SW 1271 (cell line): ENCODE measurements at regions not wholly inside any gene's neighbourhood (a gene's known extent, or its start where the extent isn't known, plus 50 kb on each side); places are given as distances from the start of the nearest gene placed in this dataset.
"Not testable (repeated sequence)": the region's sequence is repeated elsewhere in the genome, so short reads cannot be mapped to it uniquely, and the experiment has no call there.

Experiments used
- DNase-seq, 2 experiments: peaks; one replicate each; lab custom pipeline; 2025; lab: John Stamatoyannopoulos, UW

GRCh38 chr4:124426279-124426678 is 286.3 kb downstream of the ANKRD50 start:
- no peak for DNase-seq

GRCh38 chr4:124427095-124427767 is 285.3 kb downstream of the ANKRD50 start:
- no peak for DNase-seq

- DNase-seq, result no peak
Measured at GRCh38 chr4:124428648-124429047, 283.9 kb downstream of the ANKRD50 start.

GRCh38 chr4:124429746-124430250 is 282.7 kb downstream of the ANKRD50 start:
- DNase-seq, result no peak

GRCh38 chr4:124431653-124432192 is 280.8 kb downstream of the ANKRD50 start:
- DNase-seq, result no peak

- DNase-seq, result no peak
Measured at GRCh38 chr4:124432500-124432899, 280.0 kb downstream of the ANKRD50 start.

- no peak for DNase-seq
Measured at GRCh38 chr4:124433044-124433443, 279.5 kb downstream of the ANKRD50 start.

- no peak for DNase-seq
Measured at GRCh38 chr4:124433500-124433899, 279.0 kb downstream of the ANKRD50 start.

GRCh38 chr4:124435274-124435950 is 277.1 kb downstream of the ANKRD50 start:
- DNase-seq, result no peak

- no peak for DNase-seq
Measured at GRCh38 chr4:124437853-124438495, 274.6 kb downstream of the ANKRD50 start.

GRCh38 chr4:124445071-124445470 is 267.5 kb downstream of the ANKRD50 start:
- DNase-seq, result no peak

- DNase-seq, result no peak
Measured at GRCh38 chr4:124449881-124450280, 262.7 kb downstream of the ANKRD50 start.

- no peak for DNase-seq
Measured at GRCh38 chr4:124450851-124451250, 261.7 kb downstream of the ANKRD50 start.

GRCh38 chr4:124454772-124455270 is 257.7 kb downstream of the ANKRD50 start:
- DNase-seq, result no peak

- no peak for DNase-seq
Measured at GRCh38 chr4:124455671-124456070, 256.9 kb downstream of the ANKRD50 start.

- DNase-seq, result no peak
Measured at GRCh38 chr4:124459196-124459940, 253.2 kb downstream of the ANKRD50 start.

- no peak for DNase-seq
Measured at GRCh38 chr4:124459941-124460310, 252.6 kb downstream of the ANKRD50 start.

- DNase-seq, result not testable (repeated sequence)
Measured at GRCh38 chr4:124461592-124461991, 250.9 kb downstream of the ANKRD50 start.

- no peak for DNase-seq
Measured at GRCh38 chr4:124462954-124463828, 249.3 kb downstream of the ANKRD50 start.

- DNase-seq, result no peak
Measured at GRCh38 chr4:124464836-124465235, 247.7 kb downstream of the ANKRD50 start.

GRCh38 chr4:124468360-124468759 is 244.2 kb downstream of the ANKRD50 start:
- no peak for DNase-seq
